ENCODE measurements at regions not wholly inside any gene's neighbourhood (a gene's known extent, or its start where the extent isn't known, plus 50 kb on each side); places are given as distances from the start of the nearest gene placed in this dataset.

DNA sequence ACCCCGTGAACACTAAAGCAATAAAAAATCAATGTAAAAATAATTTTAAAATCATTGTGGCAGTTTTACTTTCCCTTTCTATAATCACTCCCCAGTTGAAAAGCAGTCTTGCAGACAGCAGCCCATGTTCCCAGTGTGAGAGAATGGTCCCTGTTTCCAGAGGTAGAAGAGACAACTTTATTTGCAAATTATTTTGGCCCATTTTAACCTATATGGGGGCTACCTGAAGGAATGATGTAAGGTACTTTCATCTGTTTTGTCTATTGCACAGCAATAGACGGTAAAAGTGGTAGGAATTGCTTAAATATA, 559.8 kb downstream of the ZWINT start:
- TF ChIP-seq, protein P1, sequence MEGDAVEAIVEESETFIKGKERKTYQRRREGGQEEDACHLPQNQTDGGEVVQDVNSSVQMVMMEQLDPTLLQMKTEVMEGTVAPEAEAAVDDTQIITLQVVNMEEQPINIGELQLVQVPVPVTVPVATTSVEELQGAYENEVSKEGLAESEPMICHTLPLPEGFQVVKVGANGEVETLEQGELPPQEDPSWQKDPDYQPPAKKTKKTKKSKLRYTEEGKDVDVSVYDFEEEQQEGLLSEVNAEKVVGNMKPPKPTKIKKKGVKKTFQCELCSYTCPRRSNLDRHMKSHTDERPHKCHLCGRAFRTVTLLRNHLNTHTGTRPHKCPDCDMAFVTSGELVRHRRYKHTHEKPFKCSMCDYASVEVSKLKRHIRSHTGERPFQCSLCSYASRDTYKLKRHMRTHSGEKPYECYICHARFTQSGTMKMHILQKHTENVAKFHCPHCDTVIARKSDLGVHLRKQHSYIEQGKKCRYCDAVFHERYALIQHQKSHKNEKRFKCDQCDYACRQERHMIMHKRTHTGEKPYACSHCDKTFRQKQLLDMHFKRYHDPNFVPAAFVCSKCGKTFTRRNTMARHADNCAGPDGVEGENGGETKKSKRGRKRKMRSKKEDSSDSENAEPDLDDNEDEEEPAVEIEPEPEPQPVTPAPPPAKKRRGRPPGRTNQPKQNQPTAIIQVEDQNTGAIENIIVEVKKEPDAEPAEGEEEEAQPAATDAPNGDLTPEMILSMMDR (conservative IDR thresholded peaks at IDR 0.05): no peak
- TF ChIP-seq EZH2 (IDR thresholded peaks at IDR 0.05; ENCODE audit: low read depth): no peak
